HG02870 (cell line): ENCODE measurements at regions not wholly inside any gene's neighbourhood (a gene's known extent, or its start where the extent isn't known, plus 50 kb on each side); places are given as distances from the start of the nearest gene placed in this dataset.
"Not testable (repeated sequence)": the region's sequence is repeated elsewhere in the genome, so short reads cannot be mapped to it uniquely, and the experiment has no call there.

Source experiments
- ATAC-seq: cut with Tn5 transposase; IDR thresholded peaks from one replicate; pipeline ENCODE4 v1.9.1; 2021; ENCODE audit warnings: mild to moderate bottlenecking, moderate library complexity; ENCODE audit not compliant: unreplicated experiment

DNA sequence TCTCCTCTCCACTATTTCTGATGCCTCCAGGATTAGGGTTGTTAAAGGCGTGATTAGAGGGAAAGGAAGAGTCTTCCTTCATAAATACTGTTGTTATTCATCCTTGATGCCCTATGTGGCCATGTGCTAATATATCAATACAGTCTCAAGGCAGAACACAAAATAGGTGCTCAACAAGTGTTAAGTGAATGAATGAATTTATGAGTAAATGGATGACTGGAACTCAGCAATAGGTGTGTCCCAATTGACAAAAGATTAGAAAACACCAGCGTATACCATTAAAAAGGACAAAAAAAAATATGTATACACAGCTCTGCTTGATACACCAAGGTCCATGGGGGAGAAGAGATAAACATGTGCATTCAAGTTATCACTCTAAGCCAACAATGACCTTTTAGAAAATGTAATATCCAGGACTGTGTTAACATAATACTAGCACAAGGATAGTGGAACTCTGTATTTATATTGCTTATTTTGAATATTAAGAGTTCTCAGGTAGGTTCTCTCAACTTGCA, 171.2 kb upstream of the MYLIP start:
- no peak for ATAC-seq

DNA sequence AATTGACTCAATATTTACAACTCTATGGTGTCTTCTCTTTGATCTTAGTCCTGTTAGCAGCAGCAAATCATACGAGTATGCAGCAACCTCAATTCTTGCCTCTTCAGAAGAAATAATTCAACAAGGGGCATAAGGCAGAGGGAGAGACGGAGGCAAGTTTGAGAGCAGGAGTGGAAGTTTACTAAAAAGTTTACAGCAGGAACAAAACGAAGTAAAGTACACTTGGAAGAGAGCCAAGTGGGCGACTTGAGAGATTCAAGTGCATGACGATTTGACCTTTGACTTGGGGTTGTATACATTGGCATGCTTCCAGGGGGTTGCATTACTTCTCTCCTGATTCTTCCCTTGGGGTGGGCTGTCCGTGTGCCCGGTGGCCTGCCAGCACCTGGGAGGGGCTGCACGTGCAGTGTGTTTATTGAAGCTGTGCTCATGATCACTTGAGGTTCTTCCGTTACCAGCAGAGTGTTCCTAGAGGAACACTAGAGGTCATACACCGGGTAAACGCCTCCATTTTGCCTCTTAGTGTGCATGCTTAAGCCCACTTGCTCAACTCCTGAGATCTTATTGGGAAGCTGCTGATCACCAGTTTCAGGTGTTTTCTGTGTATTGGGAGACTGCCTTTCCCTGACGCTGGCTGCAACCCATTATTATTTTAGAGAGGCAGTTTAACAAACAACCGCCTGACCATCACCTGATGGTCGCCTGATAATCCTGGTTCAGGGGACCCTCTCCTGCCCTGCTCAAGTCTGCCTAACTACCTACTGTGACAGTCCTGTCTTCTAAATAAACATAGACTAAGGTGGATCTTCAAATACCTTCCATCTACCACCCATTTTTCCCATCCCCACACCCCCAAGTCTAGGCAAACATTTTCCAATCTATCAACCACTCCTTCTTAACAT, 172.4 kb upstream of the MYLIP start:
- no peak for ATAC-seq

DNA sequence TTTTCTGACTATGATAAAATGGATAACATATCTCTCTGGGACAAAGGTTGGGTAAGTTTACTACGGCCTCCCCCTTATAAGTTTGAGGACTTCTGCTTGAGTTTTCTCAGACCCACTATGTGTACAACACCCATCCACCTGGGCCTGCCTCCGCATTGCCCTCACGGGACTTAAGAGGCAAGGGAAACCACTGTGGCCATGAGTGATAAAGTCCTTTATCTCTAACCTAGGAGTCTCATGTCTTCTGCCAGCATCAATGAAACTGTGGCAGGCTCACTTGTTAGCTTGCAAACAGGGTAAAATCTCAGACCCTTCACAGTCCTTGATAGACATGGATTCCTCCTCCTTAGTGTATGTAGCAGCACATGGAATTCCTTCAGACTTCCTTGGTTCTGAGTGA, 173.4 kb upstream of the MYLIP start:
- ATAC-seq, result no peak

DNA sequence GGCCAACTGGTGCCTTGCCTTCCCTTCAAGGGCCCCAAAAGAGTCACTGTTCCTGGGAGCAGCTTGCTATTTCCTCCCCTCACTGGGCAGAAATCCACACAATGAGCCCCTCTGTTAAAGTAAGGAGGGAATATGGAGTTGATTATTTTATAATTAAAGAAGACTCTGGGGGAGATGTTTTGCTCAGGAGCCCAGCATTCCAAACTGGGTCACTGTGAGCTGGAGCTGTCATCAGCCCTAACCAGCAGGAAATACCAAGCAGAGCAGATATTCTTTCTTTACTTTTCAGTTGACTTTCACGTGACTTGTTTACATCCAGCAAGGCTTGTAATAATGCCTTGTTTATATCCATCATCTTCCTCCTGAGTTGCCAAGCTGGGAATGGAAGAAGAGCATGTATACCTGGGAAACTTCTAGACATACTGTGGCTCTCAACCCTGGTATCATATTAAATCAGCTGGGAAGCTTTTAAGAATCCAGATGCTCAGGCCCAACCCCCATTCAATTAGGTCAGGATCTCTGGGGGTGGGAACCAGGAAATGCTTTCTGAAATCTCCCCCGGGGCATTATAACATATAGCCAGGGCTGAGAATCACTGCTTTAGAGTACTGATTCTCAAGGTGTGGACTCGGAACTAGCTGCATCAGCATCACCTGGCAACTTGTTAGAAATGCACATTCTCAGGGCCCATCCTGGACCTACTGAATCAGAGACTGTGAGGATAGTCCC, 175.6 kb upstream of the MYLIP start:
- ATAC-seq, result no peak

DNA sequence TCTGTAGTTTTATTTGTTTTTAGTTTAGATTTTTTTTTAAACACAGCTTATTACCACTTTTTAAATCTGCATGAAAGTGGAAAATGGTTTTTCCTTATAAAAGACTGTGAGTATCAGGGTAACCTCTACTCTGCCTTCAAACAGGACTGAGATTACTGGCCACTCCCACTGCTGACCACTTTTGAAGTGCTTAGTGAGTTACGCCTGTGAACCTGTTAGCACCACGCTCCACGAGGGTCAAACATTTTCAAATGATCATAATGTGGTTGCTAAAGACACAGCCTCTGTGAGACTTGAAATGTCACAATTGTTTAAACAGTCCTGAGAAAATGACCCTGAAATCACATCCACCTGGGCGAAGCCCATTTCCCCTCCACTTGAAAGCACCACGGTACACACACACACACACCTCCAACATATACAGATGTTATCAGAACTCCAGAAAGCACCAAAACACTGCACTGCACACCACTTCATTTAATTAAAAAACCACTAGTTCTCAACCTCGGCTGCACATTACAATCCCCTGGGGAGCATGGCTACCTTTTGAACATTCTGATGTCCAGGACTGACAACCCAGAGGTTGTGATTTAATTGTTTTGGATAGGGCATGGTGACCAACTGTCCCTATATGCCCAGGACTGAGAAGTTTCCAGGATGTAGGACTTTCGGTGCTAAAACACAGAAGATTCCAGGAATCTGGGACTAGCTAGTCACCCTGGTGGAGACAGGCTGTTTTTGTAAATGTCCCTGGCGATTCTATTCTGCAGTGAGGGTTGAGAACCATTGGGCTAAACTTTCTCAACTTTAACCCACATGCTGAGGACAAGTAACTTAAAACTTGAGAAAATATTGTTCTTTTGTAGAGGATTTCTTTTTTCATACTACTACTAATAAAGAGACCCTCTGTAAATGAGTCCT, 176.4 kb upstream of the MYLIP start:
- no peak for ATAC-seq

DNA sequence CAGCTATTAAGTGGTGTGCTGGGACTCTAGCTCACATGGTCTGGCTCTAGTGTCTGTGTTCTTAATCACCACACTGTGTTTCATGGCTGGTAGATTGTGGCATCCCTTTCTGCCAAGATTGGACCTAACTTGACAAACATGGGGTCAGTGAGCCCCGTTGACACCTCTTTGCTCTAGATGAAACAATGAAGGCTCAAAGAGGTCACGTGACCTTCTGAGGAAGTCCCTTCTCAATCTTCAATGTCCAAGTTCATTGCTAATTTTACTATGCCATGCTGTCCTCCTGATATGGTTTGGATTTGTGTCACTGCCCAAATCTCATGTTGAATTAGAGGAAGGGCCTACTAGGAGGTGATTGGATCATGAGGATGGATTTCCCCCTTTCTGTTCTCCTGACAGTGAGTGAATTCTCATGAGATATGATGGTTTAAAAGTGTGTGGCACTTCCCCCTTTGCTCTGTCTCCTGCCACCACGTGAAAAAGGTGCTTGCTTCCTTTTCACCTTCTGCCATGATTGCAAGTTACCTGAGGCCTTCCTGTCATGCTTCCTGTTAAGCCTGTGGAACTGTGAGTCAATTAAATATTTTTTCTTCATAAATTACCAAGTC, 177.8 kb upstream of the MYLIP start:
- no peak for ATAC-seq

DNA sequence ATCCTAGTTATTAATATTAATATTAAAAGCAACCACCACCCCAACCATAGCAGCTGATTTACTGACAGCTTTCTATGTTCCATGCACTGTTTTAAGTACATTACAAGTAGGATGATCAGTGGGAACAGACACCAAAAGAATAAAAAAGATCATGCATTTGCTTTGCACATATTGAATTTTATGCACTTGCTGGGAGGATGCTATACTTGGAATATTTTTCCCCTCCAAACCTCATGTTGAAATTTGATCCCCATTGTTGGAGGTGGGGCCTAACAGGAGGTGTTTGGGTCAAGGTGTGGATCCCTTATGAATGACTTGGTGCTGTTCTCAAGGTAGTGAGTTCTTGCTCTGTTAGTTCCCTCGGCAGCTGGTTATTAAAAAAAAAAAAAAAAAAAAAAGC, 178.9 kb upstream of the MYLIP start:
- no peak for ATAC-seq

DNA sequence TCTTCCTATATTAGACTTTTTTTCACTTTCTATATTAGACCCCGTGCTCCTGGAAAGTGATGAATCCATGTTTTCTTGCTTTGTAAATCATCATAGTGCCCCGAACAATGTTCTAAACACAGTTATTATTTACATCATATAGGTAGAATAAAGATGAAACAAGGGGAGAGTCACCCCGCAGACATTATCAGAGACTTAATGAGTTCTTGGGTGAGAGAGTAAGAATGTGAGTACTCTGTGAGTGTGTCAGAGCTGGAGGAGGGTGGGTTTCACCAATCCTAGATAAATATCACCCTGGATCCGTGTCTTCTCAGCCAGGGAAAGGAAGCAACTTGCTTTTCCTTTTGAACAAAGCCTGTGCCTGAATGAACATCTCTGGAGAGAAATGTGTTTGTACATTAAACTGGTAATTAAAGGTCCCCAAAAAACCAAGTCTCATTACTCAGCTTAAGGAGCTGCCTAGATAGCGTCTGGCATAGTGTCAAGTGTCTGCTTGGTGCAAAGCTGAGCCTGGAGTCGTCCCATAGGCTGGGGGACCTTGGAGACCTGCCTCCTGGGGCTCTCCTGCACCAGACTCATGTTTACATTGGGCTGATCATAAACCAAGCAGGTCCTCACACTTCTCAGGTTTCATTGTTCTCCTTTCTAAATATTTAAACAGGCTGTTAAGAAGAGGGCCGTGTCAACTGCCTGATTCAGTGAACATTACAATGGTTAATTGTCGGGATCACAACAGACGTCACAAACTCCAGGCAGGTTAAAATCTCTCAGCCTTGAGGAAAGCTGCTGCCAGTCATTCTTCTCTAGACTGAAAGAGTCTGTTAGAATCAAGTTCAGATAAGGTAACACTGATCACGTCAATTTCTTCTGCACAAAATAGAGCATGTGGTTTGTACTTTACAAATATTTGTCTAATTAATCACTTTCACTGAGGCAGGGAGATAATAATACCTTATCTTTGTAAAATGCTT, 179.7 kb upstream of the MYLIP start:
- no peak for ATAC-seq

DNA sequence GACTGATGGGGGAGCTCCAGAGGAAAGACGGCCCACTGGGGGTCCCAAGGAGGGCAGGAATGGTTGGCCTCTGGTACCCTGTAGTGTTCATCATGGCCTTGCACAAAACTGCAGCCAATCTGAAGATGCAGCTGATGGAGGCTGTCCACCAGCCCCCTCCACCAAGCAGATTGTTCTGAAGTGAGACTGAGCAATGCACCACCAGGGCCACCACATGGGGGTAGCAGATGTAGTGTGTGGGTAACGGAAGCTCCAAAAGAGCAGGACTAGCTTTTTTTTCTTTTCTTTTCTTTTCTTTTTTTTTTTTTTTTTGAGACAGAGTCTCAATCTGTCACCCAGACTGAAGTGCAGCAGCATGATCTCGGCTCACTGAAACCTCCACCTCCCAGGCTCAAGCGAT, 181.0 kb upstream of the MYLIP start:
- ATAC-seq, result no peak

DNA sequence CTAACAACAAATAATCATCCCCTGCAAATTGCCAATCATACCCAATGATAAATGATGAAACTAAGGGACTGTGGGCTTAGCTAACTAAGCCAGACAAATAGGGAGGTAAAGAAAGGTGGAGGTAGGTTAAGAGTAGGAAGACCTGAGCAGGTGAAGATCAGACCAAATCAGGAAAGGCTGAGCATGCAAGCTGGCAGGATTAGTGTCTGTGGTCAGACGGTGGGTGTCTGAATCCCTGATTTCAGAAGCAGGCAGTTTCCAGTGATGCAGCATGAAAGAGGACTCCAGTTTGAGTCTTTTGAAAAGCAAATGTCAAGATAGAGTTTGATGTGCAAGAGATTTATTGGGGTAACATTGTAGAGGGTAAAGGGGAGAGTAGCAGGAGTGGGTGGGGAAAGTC, 181.4 kb upstream of the MYLIP start:
- ATAC-seq, result no peak

DNA sequence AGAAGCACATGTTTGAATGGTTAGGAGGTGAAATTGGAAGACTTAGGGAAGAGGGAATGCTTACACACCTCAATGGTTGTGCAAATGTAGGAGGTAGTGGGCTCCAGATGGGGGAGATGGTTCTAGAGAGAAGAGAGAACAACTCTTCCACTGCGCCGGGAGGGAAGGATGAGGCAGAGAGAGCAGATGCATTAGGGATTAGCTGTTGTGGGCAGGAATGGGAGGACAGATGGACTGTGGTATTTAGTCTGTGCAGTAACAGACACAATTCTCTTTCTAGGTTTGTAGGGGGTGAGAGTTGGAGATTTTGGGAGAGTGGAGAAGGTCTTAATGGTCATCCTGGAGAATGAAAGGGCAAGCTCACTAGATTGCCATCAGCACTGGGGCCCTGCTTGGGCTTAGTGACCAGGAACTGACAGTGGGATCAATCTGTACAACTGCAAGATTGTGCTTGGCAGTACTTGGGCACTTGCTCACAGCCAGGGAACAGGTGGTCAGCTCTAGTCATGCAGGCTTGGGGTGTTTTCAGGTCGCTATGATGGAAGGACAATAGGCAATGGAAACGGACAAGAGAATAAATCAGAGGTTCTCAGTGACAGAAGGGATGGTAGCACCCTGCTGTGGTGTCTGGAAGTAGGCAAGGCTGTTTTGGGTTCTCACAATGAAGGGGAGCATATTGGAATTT, 182.0 kb upstream of the MYLIP start:
- no peak for ATAC-seq

DNA sequence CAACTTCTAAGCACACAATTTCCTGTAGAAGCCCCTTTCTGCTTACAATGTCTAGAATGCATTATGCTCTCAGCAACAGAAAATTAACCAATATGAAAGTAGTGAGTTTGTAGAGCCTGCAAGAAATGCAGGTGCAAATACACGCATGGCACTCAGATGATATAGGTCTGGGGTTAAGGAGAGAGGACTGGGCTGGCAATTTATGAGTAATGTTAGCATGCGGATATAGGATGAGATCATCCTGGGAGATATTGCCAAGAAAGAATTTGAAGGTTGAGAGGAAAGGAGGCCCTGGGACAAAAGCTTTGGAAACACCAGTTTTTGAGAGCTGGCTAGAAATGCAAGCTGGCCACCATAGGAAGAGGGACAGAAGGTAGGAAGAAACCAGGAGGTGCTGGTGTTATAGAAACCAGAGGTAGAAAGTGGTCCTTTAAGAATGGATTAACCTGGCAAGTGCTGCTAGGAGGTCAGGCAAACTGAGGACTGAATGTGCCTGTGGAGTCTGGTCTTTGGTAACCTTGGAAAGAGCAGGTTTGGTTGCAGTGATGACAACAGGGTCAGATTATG, 183.2 kb upstream of the MYLIP start:
- ATAC-seq, result no peak

DNA sequence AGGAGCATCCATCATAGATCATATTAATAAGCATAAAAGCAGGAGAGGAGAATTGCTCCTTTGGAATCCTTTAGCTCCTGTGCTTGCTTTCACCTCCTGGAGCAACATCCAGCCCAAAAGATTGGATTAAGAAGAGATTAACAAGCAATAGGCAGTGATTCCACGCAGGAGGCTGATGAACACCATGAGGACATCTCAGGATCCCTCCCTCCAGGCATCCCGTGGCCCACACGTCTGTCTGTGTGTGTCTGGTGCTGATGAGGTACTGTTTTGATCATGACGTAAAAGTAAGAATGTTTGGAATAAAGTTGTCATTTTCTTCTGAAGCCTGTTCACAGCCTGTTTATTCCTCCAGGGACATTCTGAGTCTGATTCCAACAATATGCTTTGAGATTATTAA, 185.5 kb upstream of the MYLIP start:
- no peak for ATAC-seq

DNA sequence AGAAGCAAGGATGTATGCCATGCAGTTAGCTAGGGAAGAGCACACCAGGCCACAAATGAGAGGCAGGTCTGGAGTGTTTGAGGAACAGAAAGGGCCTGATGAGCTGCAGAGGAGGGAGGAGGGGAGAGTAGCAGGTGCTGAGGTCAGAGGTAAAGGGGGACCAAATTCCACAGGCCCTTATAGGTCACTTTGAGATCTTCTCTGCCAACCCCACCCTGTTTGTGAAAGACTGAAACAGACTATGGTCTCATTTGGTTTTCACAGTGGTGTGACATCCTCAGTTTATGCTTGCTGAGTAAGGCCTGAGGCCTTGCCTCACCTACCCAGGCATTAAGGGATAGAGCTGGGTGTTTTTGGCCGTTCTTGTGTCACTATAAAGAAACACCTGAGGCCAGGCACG, 187.7 kb upstream of the MYLIP start:
- no peak for ATAC-seq

DNA sequence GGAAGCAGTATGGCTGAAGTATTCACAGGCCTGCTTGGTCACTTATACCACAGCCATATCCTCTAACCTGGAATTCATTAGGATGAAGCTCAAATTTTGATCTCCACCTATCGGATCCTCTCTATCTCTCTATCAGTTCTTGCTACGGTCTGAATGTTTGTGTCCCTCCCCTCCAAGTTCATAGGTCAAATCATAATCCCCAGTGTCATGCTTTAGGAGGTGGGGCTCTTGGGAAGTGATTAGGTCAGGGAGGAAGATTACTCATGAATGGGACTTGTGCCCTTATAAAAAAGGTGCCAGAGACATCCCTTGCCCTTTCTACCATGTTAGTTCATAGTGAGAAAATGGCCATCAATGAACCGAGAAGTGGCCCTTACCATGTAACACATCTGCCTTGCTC, 190.8 kb upstream of the MYLIP start:
- no peak for ATAC-seq

DNA sequence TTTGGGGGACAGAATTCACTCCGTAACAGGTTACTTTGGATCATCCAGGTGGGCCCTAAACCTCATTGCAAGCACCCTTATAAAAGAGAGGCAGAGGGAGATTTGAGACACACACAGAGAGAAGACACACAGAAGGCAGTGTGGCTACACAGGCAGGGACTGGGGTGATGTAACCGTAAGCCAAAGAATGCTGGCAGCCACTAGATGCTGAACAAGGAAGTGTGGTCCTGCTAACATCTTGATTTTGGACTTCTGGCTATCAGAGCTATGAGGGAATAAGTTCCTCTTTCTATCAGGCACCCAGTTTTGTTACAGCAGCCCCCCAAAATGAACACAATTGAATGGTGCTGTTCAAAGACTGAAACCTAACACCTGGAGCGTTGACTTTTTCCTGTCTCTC, 191.3 kb upstream of the MYLIP start:
- no peak for ATAC-seq

DNA sequence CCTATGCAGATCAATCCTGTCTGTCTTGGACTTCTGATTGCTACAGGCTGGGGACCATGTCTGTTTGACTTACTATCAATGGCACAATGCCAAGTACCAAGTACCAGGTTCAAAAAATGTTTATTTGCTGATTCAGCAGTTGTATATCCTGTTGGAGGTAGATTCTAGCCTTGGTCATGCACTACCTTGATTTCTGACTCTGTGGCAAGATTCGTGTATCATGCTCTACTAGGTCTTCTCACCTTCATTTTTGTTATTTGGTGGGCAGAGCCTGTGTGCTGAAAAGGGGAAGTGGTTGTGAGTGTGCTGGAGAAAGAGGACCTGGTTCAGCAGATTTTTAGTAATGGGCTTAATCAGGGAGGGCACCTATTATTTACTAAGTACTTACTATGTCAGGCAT, 192.4 kb upstream of the MYLIP start:
- peak; percentile 72 for ATAC-seq

DNA sequence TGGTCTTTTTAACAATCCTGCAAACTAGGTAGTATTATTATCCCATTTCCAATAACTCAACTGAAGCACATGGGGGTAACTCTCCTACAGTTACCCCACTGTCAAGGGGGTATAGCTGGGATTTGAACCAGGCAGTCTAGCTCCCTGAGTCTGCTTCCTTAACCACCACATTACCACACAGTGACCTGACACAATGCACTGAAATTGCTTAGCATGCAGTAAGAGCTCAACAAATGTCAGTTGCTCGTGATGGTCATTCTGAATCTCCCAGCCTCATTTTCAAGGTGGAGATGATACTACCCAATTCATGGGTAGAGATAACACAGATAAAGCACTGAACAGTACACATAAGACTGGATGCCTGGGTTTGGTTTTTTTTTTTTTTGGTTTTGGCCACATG, 193.2 kb upstream of the MYLIP start:
- no peak for ATAC-seq

DNA sequence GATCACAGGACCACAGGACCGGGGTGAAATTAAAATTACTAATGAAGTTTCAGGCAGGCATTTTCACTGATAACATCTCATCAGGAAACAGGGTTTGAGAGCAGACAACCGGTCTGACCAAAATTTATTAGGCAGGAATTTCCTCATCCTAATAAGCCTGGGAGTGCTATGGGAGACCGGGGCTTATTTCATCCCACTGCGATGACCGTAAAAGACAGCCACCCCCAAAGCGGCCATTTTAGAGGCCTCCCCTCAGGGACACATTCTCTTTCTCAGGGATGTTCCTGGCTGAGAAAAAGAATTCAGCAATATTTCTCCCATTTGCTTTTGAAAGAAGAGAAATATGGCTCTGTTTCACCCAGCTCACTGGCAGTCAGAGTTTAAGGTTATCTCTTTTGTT, 197.2 kb upstream of the MYLIP start:
- ATAC-seq, result not testable (repeated sequence)
